ENCODE measurements at regions not wholly inside any gene's neighbourhood (a gene's known extent, or its start where the extent isn't known, plus 50 kb on each side); places are given as distances from the start of the nearest gene placed in this dataset.

- Mint-ChIP-seq H3K27ac (ENCODE audit: unreplicated experiment) (no peak overlapping the region), H3K9me3 (ENCODE audit: low read depth, unreplicated experiment) (peaks cover 5% of the 10 kb centered on the region), H3K27me3 (ENCODE audit: unreplicated experiment) (peaks cover 27% of the 10 kb centered on the region), H3K36me3 (ENCODE audit: insufficient read depth, unreplicated experiment) (no peaks in the 10 kb centered on the region), H3K4me1 (ENCODE audit: low read depth, unreplicated experiment) (no peaks in the 10 kb centered on the region), H3K4me3 (ENCODE audit: low read depth, unreplicated experiment) (no peak overlapping the region)
- CTCF ChIA-PET, result no interaction called here
- no TSS peak for BruUV-seq (replicated peaks)
- intact Hi-C loops (cut with micrococcal nuclease; ENCODE audit: unreplicated experiment), result no loop called here
- no peak for DNase-seq
- no peak for TF ChIP-seq CTCF (IDR thresholded peaks at IDR 0.05; ENCODE audit: unreplicated experiment)
These were observed 214.3 kb downstream of the DLL1 start for GRCh38 chr6:170076466-170077165.

GRCh38 chr6:170075659-170076223 is 215.1 kb downstream of the DLL1 start:
- CTCF ChIA-PET, result no interaction called here
- Mint-ChIP-seq H3K27ac (ENCODE audit: unreplicated experiment) (no peak overlapping the region), H3K4me3 (ENCODE audit: low read depth, unreplicated experiment) (no peak overlapping the region), H3K9me3 (ENCODE audit: low read depth, unreplicated experiment) (peaks cover 5% of the 10 kb centered on the region), H3K36me3 (ENCODE audit: insufficient read depth, unreplicated experiment) (no peaks in the 10 kb centered on the region), H3K27me3 (ENCODE audit: unreplicated experiment) (peaks cover 27% of the 10 kb centered on the region), H3K4me1 (ENCODE audit: low read depth, unreplicated experiment) (no peaks in the 10 kb centered on the region)
- TF ChIP-seq CTCF (IDR thresholded peaks at IDR 0.05; ENCODE audit: unreplicated experiment), result no peak
- intact Hi-C loops (cut with micrococcal nuclease; ENCODE audit: unreplicated experiment), result no loop called here
- no peak for DNase-seq
- BruUV-seq (replicated peaks), result no TSS peak

GRCh38 chr6:170074907-170075306 is 216.0 kb downstream of the DLL1 start:
- H3K4me3 Mint-ChIP-seq (ENCODE audit: low read depth, unreplicated experiment), result no peak overlapping the region
- H3K9me3 Mint-ChIP-seq (ENCODE audit: low read depth, unreplicated experiment), result peaks cover 5% of the 10 kb centered on the region
- BruUV-seq (replicated peaks), result no TSS peak
- intact Hi-C loops (cut with micrococcal nuclease; ENCODE audit: unreplicated experiment), result no loop called here
- DNase-seq, result no peak
- H3K27me3 Mint-ChIP-seq (ENCODE audit: unreplicated experiment), result peaks cover 27% of the 10 kb centered on the region
- no peak overlapping the region for H3K27ac Mint-ChIP-seq (ENCODE audit: unreplicated experiment)
- TF ChIP-seq CTCF (IDR thresholded peaks at IDR 0.05; ENCODE audit: unreplicated experiment), result no peak
- CTCF ChIA-PET, result no interaction called here
- H3K36me3 Mint-ChIP-seq (ENCODE audit: insufficient read depth, unreplicated experiment), result no peaks in the 10 kb centered on the region
- no peaks in the 10 kb centered on the region for H3K4me1 Mint-ChIP-seq (ENCODE audit: low read depth, unreplicated experiment)

- CTCF ChIA-PET, result no interaction called here
- intact Hi-C loops (cut with micrococcal nuclease; ENCODE audit: unreplicated experiment), result no loop called here
- BruUV-seq (replicated peaks), result no TSS peak
These were observed 216.4 kb downstream of the DLL1 start for GRCh38 chr6:170074435-170074834.

More at GRCh38 chr6:170074435-170074834, 216.4 kb downstream of the DLL1 start:
- DNase-seq, result no peak
- Mint-ChIP-seq H3K4me3 (ENCODE audit: low read depth, unreplicated experiment) (no peak overlapping the region), H3K9me3 (ENCODE audit: low read depth, unreplicated experiment) (peaks cover 5% of the 10 kb centered on the region), H3K4me1 (ENCODE audit: low read depth, unreplicated experiment) (no peaks in the 10 kb centered on the region), H3K27me3 (ENCODE audit: unreplicated experiment) (peaks cover 30% of the 10 kb centered on the region), H3K27ac (ENCODE audit: unreplicated experiment) (no peak overlapping the region), H3K36me3 (ENCODE audit: insufficient read depth, unreplicated experiment) (no peaks in the 10 kb centered on the region)
- no peak for TF ChIP-seq CTCF (IDR thresholded peaks at IDR 0.05; ENCODE audit: unreplicated experiment)
